Nephron (organoid): ENCODE measurements at regions not wholly inside any gene's neighbourhood (a gene's known extent, or its start where the extent isn't known, plus 50 kb on each side); places are given as distances from the start of the nearest gene placed in this dataset.

Experiments
- H3K27ac Mint-ChIP-seq, 3 experiments: 2 replicates each; pipeline ENCODE4 v1.8.0; 2020; ENCODE audit warnings: mixed read lengths in 3 of 3, mild to moderate bottlenecking in 2 of 3, moderate library complexity in 1 of 3
- H3K27me3 Mint-ChIP-seq: 2 replicates; pipeline ENCODE4 v1.8.0; 2021; ENCODE audit warnings: low read depth, mild to moderate bottlenecking, moderate library complexity, mixed read lengths
- H3K36me3 Mint-ChIP-seq: 2 replicates; pipeline ENCODE4 v1.8.0; 2020; ENCODE audit warnings: low read depth, mixed read lengths
- H3K4me1 Mint-ChIP-seq: 2 replicates; pipeline ENCODE4 v1.8.0; 2020; ENCODE audit warnings: mixed read lengths
- H3K4me3 Mint-ChIP-seq, 3 experiments: 2 replicates each; pipeline ENCODE4 v1.8.0; 2020; ENCODE audit warnings: mild to moderate bottlenecking in 3 of 3, mixed read lengths in 3 of 3, moderate library complexity in 2 of 3
- H3K9me3 Mint-ChIP-seq: 2 replicates; pipeline ENCODE4 v1.8.0; 2020; ENCODE audit warnings: mixed read lengths
- TF ChIP-seq, protein P1 (sequence below), 3 experiments: fragments of 200-600 bp; sonication (generic); IDR thresholded peaks; one replicate each; pipeline ENCODE4 v1.5.0; 2021; ENCODE audit warnings: antibody characterized with exemption in 3 of 3; ENCODE audit not compliant: unreplicated experiment in 3 of 3

DNA sequence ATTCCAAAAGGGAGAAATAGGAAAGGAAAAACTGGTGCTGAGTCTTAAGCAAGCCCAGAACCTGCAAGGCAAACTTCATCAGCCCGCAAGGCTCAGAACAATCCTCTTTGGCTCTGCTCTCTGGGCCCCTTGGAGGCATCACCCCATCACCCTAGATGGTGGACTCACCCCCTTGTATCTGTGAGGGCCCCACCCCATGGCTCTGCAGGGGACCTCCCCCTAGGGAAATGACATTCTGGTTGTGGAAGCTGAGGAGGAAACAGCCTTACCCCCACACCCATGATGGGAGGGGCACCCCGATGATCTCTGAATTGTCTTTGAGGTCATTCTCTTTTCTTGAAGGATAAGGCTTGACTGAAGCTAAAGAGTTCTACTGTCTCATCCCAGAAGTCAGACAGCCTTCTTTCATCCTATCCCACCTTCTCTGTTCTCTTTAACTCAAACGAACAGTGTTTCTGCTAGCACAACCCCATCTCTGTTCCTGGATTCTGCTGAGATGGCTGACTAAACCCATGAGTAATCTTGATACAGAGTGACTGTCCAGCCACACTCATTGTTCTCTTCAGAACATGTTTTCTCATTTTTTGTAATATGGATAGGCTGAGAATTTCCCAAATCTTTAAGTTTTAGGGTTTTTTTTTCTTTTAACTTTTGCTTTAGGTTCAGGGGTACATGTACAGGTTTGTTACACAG is 492.1 kb upstream of the MYT1L start:
- H3K36me3 Mint-ChIP-seq, result no peaks in the 10 kb centered on the region
- H3K9me3 Mint-ChIP-seq, result peaks cover 26% of the 10 kb centered on the region
- TF ChIP-seq, protein P1, sequence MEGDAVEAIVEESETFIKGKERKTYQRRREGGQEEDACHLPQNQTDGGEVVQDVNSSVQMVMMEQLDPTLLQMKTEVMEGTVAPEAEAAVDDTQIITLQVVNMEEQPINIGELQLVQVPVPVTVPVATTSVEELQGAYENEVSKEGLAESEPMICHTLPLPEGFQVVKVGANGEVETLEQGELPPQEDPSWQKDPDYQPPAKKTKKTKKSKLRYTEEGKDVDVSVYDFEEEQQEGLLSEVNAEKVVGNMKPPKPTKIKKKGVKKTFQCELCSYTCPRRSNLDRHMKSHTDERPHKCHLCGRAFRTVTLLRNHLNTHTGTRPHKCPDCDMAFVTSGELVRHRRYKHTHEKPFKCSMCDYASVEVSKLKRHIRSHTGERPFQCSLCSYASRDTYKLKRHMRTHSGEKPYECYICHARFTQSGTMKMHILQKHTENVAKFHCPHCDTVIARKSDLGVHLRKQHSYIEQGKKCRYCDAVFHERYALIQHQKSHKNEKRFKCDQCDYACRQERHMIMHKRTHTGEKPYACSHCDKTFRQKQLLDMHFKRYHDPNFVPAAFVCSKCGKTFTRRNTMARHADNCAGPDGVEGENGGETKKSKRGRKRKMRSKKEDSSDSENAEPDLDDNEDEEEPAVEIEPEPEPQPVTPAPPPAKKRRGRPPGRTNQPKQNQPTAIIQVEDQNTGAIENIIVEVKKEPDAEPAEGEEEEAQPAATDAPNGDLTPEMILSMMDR (IDR thresholded peaks at IDR 0.05; ENCODE audit: unreplicated experiment in 3 of 3), result no peak
- peaks cover 5% of the 10 kb centered on the region for H3K27me3 Mint-ChIP-seq
- H3K4me3 Mint-ChIP-seq, result no peak overlapping the region
- H3K27ac Mint-ChIP-seq, result no peak overlapping the region
- peaks cover under 1% of the 10 kb centered on the region for H3K4me1 Mint-ChIP-seq

GRCh38 chr2:2822143-2822542 is 491.1 kb upstream of the MYT1L start:
- TF ChIP-seq, protein P1 (IDR thresholded peaks at IDR 0.05; ENCODE audit: unreplicated experiment in 3 of 3), result no peak
- no peaks in the 10 kb centered on the region for H3K4me1 Mint-ChIP-seq
- H3K9me3 Mint-ChIP-seq, result peaks cover 30% of the 10 kb centered on the region
- H3K36me3 Mint-ChIP-seq, result no peaks in the 10 kb centered on the region
- H3K4me3 Mint-ChIP-seq, result no peak overlapping the region
- no peak overlapping the region for H3K27ac Mint-ChIP-seq
- peaks cover 5% of the 10 kb centered on the region for H3K27me3 Mint-ChIP-seq

- H3K36me3 Mint-ChIP-seq, result peaks cover 5% of the 10 kb centered on the region
- TF ChIP-seq, protein P1 (IDR thresholded peaks at IDR 0.05; ENCODE audit: unreplicated experiment in 3 of 3), result no peak
- H3K4me1 Mint-ChIP-seq, result no peaks in the 10 kb centered on the region
- no peak overlapping the region for H3K27ac Mint-ChIP-seq
- H3K4me3 Mint-ChIP-seq, result no peak overlapping the region
- peaks cover 15% of the 10 kb centered on the region for H3K27me3 Mint-ChIP-seq
- peaks cover 43% of the 10 kb centered on the region for H3K9me3 Mint-ChIP-seq
Observed at GRCh38 chr2:2812648-2813047, 481.6 kb upstream of the MYT1L start.

DNA sequence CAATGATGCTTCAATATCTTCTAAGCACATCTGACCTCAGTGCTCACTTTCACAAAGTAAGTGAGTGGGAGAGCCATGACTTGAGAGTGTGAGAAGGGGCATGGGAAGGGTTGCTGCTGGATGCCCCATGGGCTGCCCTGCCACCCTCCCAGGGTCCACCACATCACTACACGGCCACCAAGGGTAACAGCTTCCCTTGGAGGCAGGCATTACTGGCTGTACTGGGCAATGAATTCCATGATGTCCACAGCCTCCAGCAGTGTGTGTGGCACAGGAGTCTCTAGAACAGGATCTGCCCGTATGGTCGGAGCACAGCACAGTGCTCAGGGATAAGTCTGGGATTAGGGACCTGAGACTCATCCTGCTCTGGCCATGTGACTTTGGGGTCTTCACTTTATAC is 481.0 kb upstream of the MYT1L start:
- Mint-ChIP-seq H3K4me3 (no peak overlapping the region), H3K4me1 (no peaks in the 10 kb centered on the region)

GRCh38 chr2:2810504-2810903 is 479.4 kb upstream of the MYT1L start:
- Mint-ChIP-seq H3K27ac (no peak overlapping the region), H3K9me3 (peaks cover 29% of the 10 kb centered on the region), H3K27me3 (peaks cover 15% of the 10 kb centered on the region), H3K4me3 (no peak overlapping the region), H3K4me1 (no peaks in the 10 kb centered on the region), H3K36me3 (peaks cover 5% of the 10 kb centered on the region)
- TF ChIP-seq, protein P1 (IDR thresholded peaks at IDR 0.05; ENCODE audit: unreplicated experiment in 3 of 3), result no peak

More for the DNA sequence above, 481.0 kb upstream of the MYT1L start:
- no peak overlapping the region for H3K27ac Mint-ChIP-seq
- H3K9me3 Mint-ChIP-seq, result peaks cover 42% of the 10 kb centered on the region
- H3K36me3 Mint-ChIP-seq, result peaks cover 5% of the 10 kb centered on the region
- H3K27me3 Mint-ChIP-seq, result peaks cover 15% of the 10 kb centered on the region
- TF ChIP-seq, protein P1 (IDR thresholded peaks at IDR 0.05; ENCODE audit: unreplicated experiment in 3 of 3), result no peak

DNA sequence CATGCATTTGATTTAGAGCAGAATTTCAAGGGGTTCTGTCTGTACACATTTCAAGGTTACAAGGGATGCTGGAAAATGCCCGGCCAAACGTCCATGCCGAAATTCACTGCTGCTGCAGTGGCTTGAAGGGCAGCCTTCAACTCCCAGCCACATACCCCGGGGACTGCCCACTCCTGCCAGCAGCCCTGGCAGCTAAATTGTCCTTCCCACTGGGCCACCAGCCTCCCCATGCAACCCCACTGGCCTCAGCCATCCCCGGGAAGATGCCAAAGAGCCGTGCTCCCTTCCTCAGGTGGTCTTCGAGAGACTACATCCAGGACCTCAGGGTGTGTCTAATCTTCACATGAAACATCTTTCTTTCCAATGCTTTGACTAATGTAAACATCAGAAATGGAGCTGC is 478.7 kb upstream of the MYT1L start:
- Mint-ChIP-seq H3K4me3 (no peak overlapping the region), H3K36me3 (peaks cover 5% of the 10 kb centered on the region), H3K9me3 (peaks cover 28% of the 10 kb centered on the region), H3K4me1 (no peaks in the 10 kb centered on the region), H3K27me3 (peaks cover 15% of the 10 kb centered on the region), H3K27ac (no peak overlapping the region)
- TF ChIP-seq, protein P1 (IDR thresholded peaks at IDR 0.05; ENCODE audit: unreplicated experiment in 3 of 3), result no peak
